ENCODE measurements at regions not wholly inside any gene's neighbourhood (a gene's known extent, or its start where the extent isn't known, plus 50 kb on each side); places are given as distances from the start of the nearest gene placed in this dataset.

- Histone ChIP-seq H2AFZ (ENCODE audit: low read length) (no peak overlapping the region), H3K4me2 (ENCODE audit: insufficient read depth in 1 of 2, low read depth in 2 of 2, low read length in 2 of 2) (no peak overlapping the region), H2BK12ac (ENCODE audit: low read depth, low read length) (no peak overlapping the region), H3K4me3 (ENCODE audit: extremely low read depth in 1 of 4, insufficient read depth in 2 of 4, low read depth in 3 of 4, low read length in 4 of 4) (no peak overlapping the region), H2BK5ac (ENCODE audit: low read depth, low read length) (no peak overlapping the region), H2BK15ac (ENCODE audit: low read length) (no peak overlapping the region), H3K23ac (ENCODE audit: insufficient read length) (no peak overlapping the region), H3K79me2 (ENCODE audit: control insufficient read depth in 1 of 2, insufficient read depth in 2 of 2, low read length in 2 of 2) (no peaks in the 10 kb centered on the region), H3K18ac (ENCODE audit: extremely low read depth, low read length) (no peak overlapping the region), H3K4me1 (replicated peaks in 1 of 4; ENCODE audit: control insufficient read depth in 3 of 4, insufficient read depth in 4 of 4, low read length in 3 of 4) (no peaks in the 10 kb centered on the region), H3K23me2 (ENCODE audit: low read depth, low read length) (no peaks in the 10 kb centered on the region), H2BK20ac (ENCODE audit: low read length) (no peak overlapping the region), H2AK5ac (ENCODE audit: low read depth, low read length) (no peak overlapping the region), H4K91ac (replicated peaks; ENCODE audit: insufficient read length, low read length) (no peak overlapping the region), H4K5ac (ENCODE audit: insufficient read length, low read depth, low read length) (no peak overlapping the region), H4K8ac (ENCODE audit: extremely low read depth, insufficient read depth, low read length) (no peak overlapping the region), H3K4ac (replicated peaks; ENCODE audit: insufficient read length, low read depth, low read length) (no peak overlapping the region), H3K9ac (replicated peaks in 1 of 4; ENCODE audit: extremely low read depth in 1 of 4, low read depth in 3 of 4, low read length in 3 of 4) (no peak overlapping the region), H3K56ac (replicated peaks; ENCODE audit: insufficient read length, low read depth, low read length) (no peak overlapping the region), H3K79me1 (ENCODE audit: low read depth, low read length) (no peaks in the 10 kb centered on the region), H3K27ac (ENCODE audit: low read depth, low read length) (no peak overlapping the region), H3K9me3 (ENCODE audit: insufficient read depth in 2 of 2, low read depth in 1 of 2, low read length in 1 of 2) (no peaks in the 10 kb centered on the region), H3K36me3 (ENCODE audit: control insufficient read depth in 2 of 4, insufficient read depth in 4 of 4, low read length in 3 of 4) (no peaks in the 10 kb centered on the region), H2BK120ac (replicated peaks; ENCODE audit: low read depth, low read length) (no peak overlapping the region), H3K27me3 (replicated peaks in 1 of 4; ENCODE audit: control insufficient read depth in 3 of 4, extremely low read depth in 1 of 4, insufficient read depth in 3 of 4, low read length in 3 of 4) (no peaks in the 10 kb centered on the region; a peak in 1 of 7 replicates), H3K14ac (ENCODE audit: insufficient read length) (no peak overlapping the region), H4K20me1 (replicated peaks in 1 of 2; ENCODE audit: control insufficient read depth in 1 of 2, insufficient read depth in 2 of 2, low read length in 2 of 2) (no peaks in the 10 kb centered on the region)
- TF ChIP-seq SIN3A (conservative IDR thresholded peaks at IDR 0.05 in 1 of 2, IDR thresholded peaks at IDR 0.05 in 1 of 2; ENCODE audit: low read depth in 1 of 2, low read length in 2 of 2) (no peak), FOSL1 (IDR thresholded peaks at IDR 0.05; ENCODE audit: insufficient read depth, low read depth, low read length) (no peak), JUND (IDR thresholded peaks at IDR 0.05; ENCODE audit: low read length) (no peak), RXRA (IDR thresholded peaks at IDR 0.05; ENCODE audit: insufficient read depth, low read depth, low read length) (no peak), RAD21 (IDR thresholded peaks at IDR 0.05 in 1 of 2, conservative IDR thresholded peaks at IDR 0.05 in 1 of 2; ENCODE audit: low read depth in 2 of 2, low read length in 2 of 2) (no peak), CREB1 (IDR thresholded peaks at IDR 0.05) (no peak), HDAC2 (IDR thresholded peaks at IDR 0.05; ENCODE audit: borderline replicate concordance in 1 of 2, low read depth in 2 of 2, low read length in 2 of 2) (no peak), SRF (IDR thresholded peaks at IDR 0.05; ENCODE audit: low read depth, low read length) (no peak), POLR2AphosphoS5 (IDR thresholded peaks at IDR 0.05; ENCODE audit: low read depth, low read length) (no peak), POLR2A (IDR thresholded peaks at IDR 0.05; ENCODE audit: control extremely low read depth in 1 of 2, low read depth in 2 of 2, low read length in 2 of 2) (no peak), ZNF274 (IDR thresholded peaks at IDR 0.05; ENCODE audit: borderline replicate concordance, extremely low read depth, low read length) (no peak), TBP (IDR thresholded peaks at IDR 0.05; ENCODE audit: low read depth, low read length) (no peak)
- ChIA-PET POLR2A (ENCODE audit: partially characterized antibody) (no interaction called here), CTCF (ENCODE audit: partially characterized antibody) (interaction anchor here (0.6 kb wide), 2 partner anchors 72 to 153 kb away, joined by 3 read pairs; no protein-coding TSS in a partner anchor)
- DNase-seq (ENCODE audit: low read depth in 1 of 2, low spot score in 2 of 2) (no peak), FAIRE-seq (no peak)
- 90% methylated on average over 4 of the region's 4 CpGs; no CpG with 5 or more reads in 1 of the 2 experiments for WGBS, 2 experiments (ENCODE audit: extremely low coverage in 1 of 2, insufficient coverage in 1 of 2, insufficient read length in 1 of 2, insufficient replicate concordance in 2 of 2, low coverage in 1 of 2, low lambda C conversion rate in 2 of 2, missing lambda C conversion rate in 1 of 2)
These were observed 94.5 kb upstream of the CPM start for GRCh38 chr12:69027411-69027881.
